Heart left ventricle (tissue), 16 donors: ENCODE measurements at regions not wholly inside any gene's neighbourhood (a gene's known extent, or its start where the extent isn't known, plus 50 kb on each side); places are given as distances from the start of the nearest gene placed in this dataset.

ENCODE experiments used
- ATAC-seq, 4 donors: fragments of 200-7000 bp; cut with Tn5 transposase; one replicate each; pipeline ENCODE4 v1.9.1; 2020 to 2022; ENCODE audit warnings: moderate library complexity in 4 of 4, mild to moderate bottlenecking in 3 of 4, moderate number of reproducible peaks in 1 of 4
- DNase-seq, 5 donors: peaks; one replicate each; pipeline ENCODE4 v3.0.0-alpha.2; 2020
- H3K27ac ChIP-seq, 12 donors: fragments of 200-600 bp; sonication (generic) in 4 of 12; one replicate each; pipeline versions ENCODE4 v1.5.0 to v1.8.0; 2016 to 2022; ENCODE audit warnings: mild to moderate bottlenecking in 2 of 12
- H3K27me3 ChIP-seq, 9 donors: fragments of 200-600 bp; sonication (generic) in 2 of 9; one replicate each; pipeline versions ENCODE4 v1.5.1 to v1.8.0; 2016 to 2022; ENCODE audit warnings: mild to moderate bottlenecking in 3 of 9
- H3K36me3 ChIP-seq, 9 donors: fragments of 200-600 bp; sonication (generic) in 2 of 9; one replicate each; pipeline versions ENCODE4 v1.5.0 to v1.8.0; 2018 to 2022; ENCODE audit warnings: mild to moderate bottlenecking in 2 of 9
- H3K4me1 ChIP-seq, 12 donors: fragments of 200-600 bp; sonication (generic) in 4 of 12; one replicate each; pipeline versions ENCODE4 v1.5.0 to v1.8.0; 2016 to 2022; ENCODE audit warnings: mild to moderate bottlenecking in 3 of 12
- H3K4me3 ChIP-seq, 12 donors: fragments of 200-600 bp; sonication (generic) in 4 of 12; one replicate each; pipeline versions ENCODE4 v1.5.0 to v1.8.0; 2017 to 2022; ENCODE audit warnings: mild to moderate bottlenecking in 9 of 12, moderate library complexity in 4 of 12
- H3K9me3 ChIP-seq, 12 donors: fragments of 200-600 bp; sonication (generic) in 4 of 12; one replicate each; pipeline versions ENCODE4 v1.5.0 to v1.8.0; 2016 to 2022; ENCODE audit warnings: mild to moderate bottlenecking in 1 of 12
- CTCF ChIP-seq, 12 donors: fragments of 200-600 bp; sonication (generic) in 4 of 12; IDR thresholded peaks; one replicate each; pipeline versions ENCODE4 v1.5.0 to v1.8.0; 2018 to 2022; ENCODE audit warnings: antibody characterized with exemption in 12 of 12, mild to moderate bottlenecking in 5 of 12
- POLR2A ChIP-seq, 2 donors: fragments of 450-650 bp; IDR thresholded peaks; one replicate each; pipeline ENCODE4 v1.6.1; 2017; ENCODE audit warnings: antibody characterized with exemption in 2 of 2, mild to moderate bottlenecking in 2 of 2, moderate library complexity in 2 of 2
- whole genome bisulfite sequencing, 4 donors: extraction: QIAGEN DNeasy Blood & Tissue Kit in 2 of 4; methylation state at CpG; one replicate each; pipeline versions ENCODE4 v1.1.5 to v1.1.7; 2013 to 2018; 5-methylcytosine and 5-hydroxymethylcytosine counted together
- intact Hi-C, 10 donors: fragments of 100-400 bp; cut with DNase I; formaldehyde crosslinking; loops; one replicate each; pipeline versions ENCODE4 v1.11.1 to v1.14.2; 2022
- donor health status: ischemic (EF 13 %, LVEDD 7.1; RV severe dilation, severe dysfunction).
- donor health status: healthy with polysubstance abuse.
- donor health status: DM: no; HTN: yes; CAD: no.
- donor health status: DM: no; HTN: no; CAD: no.
- donor health status: ischemic (EF 25% LVEDD 6.9; RV normal size, moderate dysfunction).
- donor health status: ischemic (EF 25% LVEDD 5.7; RV mildly dilated, moderate dysfunction).
- donor health status: healthy.
- donor health status: DM: yes; HTN: yes; CAD: no.
- donor health status: ischemic (EF 35%, LVEDD 5.7; RV mildly dilated, moderate dysfunction).
- donor health status: nonischemic (EF 11% LVEDD 7.7; RV severe dilation, severe dysfunction).
- donor health status: DM: yes; HTN: yes; CAD: no.
- donor health status: PGD.
- donor health status: ischemic (EF 29% LVEDD 5.4; RV normal size, mild dysfunction).
- donor health status: nonischemic (EF 23%, LVEDD 6.1; RV moderate dilation, normal function).

- Histone ChIP-seq H3K27ac (no peak overlapping the region), H3K4me3 (no peak overlapping the region), H3K4me1 (peaks cover 0 to 29% (median 8%) of the 10 kb centered on the region in 12 donors), H3K9me3 (peaks cover 0 to 6% (median 0%) of the 10 kb centered on the region in 12 donors), H3K36me3 (no peaks in the 10 kb centered on the region), H3K27me3 (no peaks in the 10 kb centered on the region)
- TF ChIP-seq POLR2A (IDR thresholded peaks at IDR 0.05) (no peak), CTCF (IDR thresholded peaks at IDR 0.05) (no peak)
- WGBS, 4 donors: 96 to 98% (median 96%) methylated on average over 2 of the region's 2 CpGs
- no peak for ATAC-seq
- DNase-seq: no peak
- intact Hi-C loops: loop anchor here in 1 of 10 donors (10.0 kb wide), 1 partner anchor 201 kb away; no protein-coding TSS in a partner anchor
These were observed 183.6 kb downstream of the PLPP3 start for GRCh38 chr1:56395776-56396175.

- WGBS, 4 donors: 48 to 80% (median 67%) methylated on average over 6 of the region's 6 CpGs
- Histone ChIP-seq H3K27me3 (no peaks in the 10 kb centered on the region), H3K4me1 (peaks cover 0 to 38% (median 8%) of the 10 kb centered on the region in 12 donors), H3K36me3 (no peaks in the 10 kb centered on the region), H3K4me3 (no peak overlapping the region), H3K27ac (peak overlapping the region in 2 of 12 donors; percentile 7 to 40), H3K9me3 (no peaks in the 10 kb centered on the region)
- peak in 3 of 4 donors; percentile 37 to 75 (median 71) for ATAC-seq
- no peak for TF ChIP-seq CTCF (IDR thresholded peaks at IDR 0.05)
- no peak for TF ChIP-seq POLR2A (IDR thresholded peaks at IDR 0.05)
- DNase-seq: no peak
- intact Hi-C loops: loop anchor here in 1 of 10 donors (10.0 kb wide), 1 partner anchor 199 kb away; no protein-coding TSS in a partner anchor
These were observed 185.1 kb downstream of the PLPP3 start for GRCh38 chr1:56394298-56394697.

DNA sequence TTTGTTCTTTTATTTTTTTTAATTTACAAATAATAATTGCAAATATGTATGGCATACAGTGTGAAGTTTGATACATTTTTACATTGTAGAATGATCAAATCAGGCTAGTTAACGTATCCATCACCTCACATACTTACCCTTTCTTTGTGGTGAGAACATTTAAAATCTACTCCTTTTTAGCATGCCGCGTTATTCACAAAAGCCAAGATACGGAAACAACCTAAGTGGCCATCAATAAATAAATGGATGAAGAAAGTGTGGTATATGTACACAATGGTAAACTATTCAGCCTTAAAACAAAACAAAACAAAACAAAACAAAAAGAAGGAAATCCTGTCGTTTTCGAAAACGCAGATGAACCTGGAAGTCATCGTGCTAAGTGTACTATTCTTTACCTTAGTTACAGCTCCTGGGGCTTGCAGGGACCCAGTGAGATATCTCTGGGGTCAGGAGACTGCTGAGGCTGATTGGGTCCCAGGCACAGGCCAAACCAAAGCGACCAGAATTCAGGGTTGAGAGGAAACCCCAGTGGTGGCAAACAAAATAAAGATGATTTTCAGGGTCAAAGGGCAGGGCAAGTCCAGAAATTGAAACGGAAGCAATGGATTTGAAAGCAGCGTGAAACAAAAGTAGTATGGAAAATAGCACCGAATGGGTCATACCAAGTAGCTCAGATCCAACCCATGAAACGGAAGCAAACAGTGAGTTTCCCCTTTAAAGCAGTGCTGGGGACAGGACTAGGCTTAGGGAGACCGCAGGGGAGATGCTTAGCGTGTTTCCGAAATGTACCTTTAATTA, 188.2 kb downstream of the PLPP3 start:
- no peak overlapping the region for H3K4me3 ChIP-seq
- H3K27me3 ChIP-seq: no peaks in the 10 kb centered on the region
- intact Hi-C loops: loop anchor here in 1 of 10 donors (10.0 kb wide), 1 partner anchor 196 kb away; no protein-coding TSS in a partner anchor
- H3K36me3 ChIP-seq: no peaks in the 10 kb centered on the region
- TF ChIP-seq CTCF (IDR thresholded peaks at IDR 0.05): no peak
- no peak for TF ChIP-seq POLR2A (IDR thresholded peaks at IDR 0.05)
- peaks cover 0 to 24% (median 0%) of the 10 kb centered on the region in 12 donors for H3K4me1 ChIP-seq
- DNase-seq (no peak), ATAC-seq (no peak)
- 81 to 84% (median 82%) methylated on average over 16 of the region's 16 CpGs for WGBS, 4 donors
- no peaks in the 10 kb centered on the region for H3K9me3 ChIP-seq
- H3K27ac ChIP-seq: no peak overlapping the region

DNA sequence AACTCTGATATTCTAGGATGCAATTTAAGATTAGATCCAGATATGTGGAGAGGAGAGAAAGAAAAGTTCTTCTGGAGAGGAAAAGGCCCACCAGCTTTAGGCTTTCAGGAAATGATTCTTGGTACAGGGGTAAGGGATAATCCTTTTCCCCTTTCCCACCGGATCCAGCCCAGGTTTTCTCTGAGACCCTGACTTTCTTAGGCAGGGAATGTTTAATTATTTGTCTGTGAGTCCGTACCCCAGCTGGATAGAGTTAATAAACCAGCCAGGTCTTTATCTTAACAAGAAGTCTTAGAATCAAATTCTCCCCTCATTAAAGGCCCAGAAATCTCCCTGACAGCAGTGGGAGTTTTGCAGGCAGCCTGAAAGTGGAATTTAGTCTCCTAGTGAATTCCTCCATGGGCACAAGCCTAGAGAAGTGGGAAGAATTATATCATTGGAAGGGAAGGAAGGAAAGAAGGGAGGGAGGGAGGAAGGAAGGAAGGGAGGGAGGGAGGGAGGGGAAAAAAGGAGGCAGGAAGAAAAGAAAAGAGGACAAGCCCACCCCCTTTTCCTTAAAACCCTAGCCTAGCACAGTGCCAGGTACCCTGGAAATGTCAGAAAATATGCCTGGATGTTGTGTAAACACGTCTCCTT, 189.0 kb downstream of the PLPP3 start:
- 49 to 57% (median 50%) methylated on average over 3 of the region's 3 CpGs for WGBS, 4 donors
- Histone ChIP-seq H3K4me3 (no peak overlapping the region), H3K4me1 (peaks cover 0 to 25% (median 0%) of the 10 kb centered on the region in 12 donors), H3K27ac (peak overlapping the region in 1 of 12 donors; percentile 7), H3K9me3 (no peaks in the 10 kb centered on the region), H3K27me3 (no peaks in the 10 kb centered on the region), H3K36me3 (no peaks in the 10 kb centered on the region)
- no peak for TF ChIP-seq CTCF (IDR thresholded peaks at IDR 0.05)
- TF ChIP-seq POLR2A (IDR thresholded peaks at IDR 0.05): no peak
- ATAC-seq: no peak
- no peak for DNase-seq
- intact Hi-C loops: loop anchor here in 1 of 10 donors (10.0 kb wide), 1 partner anchor 196 kb away; no protein-coding TSS in a partner anchor
